IMR-90 (cell line): ENCODE measurements at regions not wholly inside any gene's neighbourhood (a gene's known extent, or its start where the extent isn't known, plus 50 kb on each side); places are given as distances from the start of the nearest gene placed in this dataset.

Source experiments
- ATAC-seq: fragments of 200-7000 bp; cut with Tn5 transposase; 2 replicates; pipeline ENCODE4 v1.9.1; 2020; ENCODE audit warnings: low read depth, mild to moderate bottlenecking, moderate library complexity
- BruUV-seq: library from RNA; stranded (reverse); fragments of 400-500 nt; replicated peaks from 2 replicates; lab custom pipeline; 2021; lab: Mats Ljungman, UMichigan
- CTCF ChIA-PET: fragments of 300-600 bp; formaldehyde crosslinking; extraction: SDS; loops from one replicate; lab custom pipeline; 2021; ENCODE audit warnings: antibody characterized with exemption; lab: Yijun Ruan, JAX
- POLR2A ChIA-PET: fragments of 300-600 bp; sonication (Branson Sonifier 250); formaldehyde crosslinking; loops from one replicate; lab custom pipeline; 2022; ENCODE audit warnings: antibody characterized with exemption; ENCODE audit not compliant: unreplicated experiment; lab: Charles Lee
- DNase-seq: peaks from one replicate; pipeline ENCODE4 v3.0.0; 2013
- H2AFZ ChIP-seq: replicated peaks from 2 replicates; pipeline ENCODE3; 2013; ENCODE audit warnings: low read length, mild to moderate bottlenecking; ENCODE audit not compliant: poor library complexity
- H2AK5ac ChIP-seq: 2 replicates; pipeline ENCODE4 v1.6.1; 2013; ENCODE audit warnings: low read depth, low read length, inconsistent platforms
- H2AK9ac ChIP-seq: replicated peaks from 2 replicates; pipeline ENCODE3; 2013; ENCODE audit warnings: mild to moderate bottlenecking, low read depth, low read length, moderate library complexity; ENCODE audit not compliant: poor library complexity
- H2BK120ac ChIP-seq: 2 replicates; pipeline ENCODE4 v1.6.1; 2013; ENCODE audit warnings: low read depth, low read length, inconsistent platforms
- H2BK15ac ChIP-seq: 3 replicates; pipeline ENCODE4 v1.6.1; 2013; ENCODE audit warnings: low read depth, low read length, inconsistent platforms
- H2BK20ac ChIP-seq: 2 replicates; pipeline ENCODE4 v1.6.1; 2013; ENCODE audit warnings: low read depth, mild to moderate bottlenecking, inconsistent platforms, low read length, moderate library complexity
- H2BK5ac ChIP-seq: 2 replicates; pipeline ENCODE4 v1.6.1; 2013; ENCODE audit warnings: mild to moderate bottlenecking, low read depth, low read length, inconsistent platforms; ENCODE audit not compliant: poor library complexity, severe bottlenecking
- H3K14ac ChIP-seq: replicated peaks from 2 replicates; pipeline ENCODE4 v1.6.1; 2013; ENCODE audit warnings: low read depth, low read length, inconsistent platforms
- H3K18ac ChIP-seq: 2 replicates; pipeline ENCODE4 v1.6.1; 2013; ENCODE audit warnings: low read depth, low read length, control low read depth
- H3K23ac ChIP-seq: 2 replicates; pipeline ENCODE4 v1.6.1; 2013; ENCODE audit warnings: low read depth, low read length, inconsistent platforms
- H3K27ac ChIP-seq: 2 replicates; pipeline ENCODE4 v1.5.1; 2013; ENCODE audit warnings: mild to moderate bottlenecking, control low read depth, low read length; ENCODE audit not compliant: insufficient read depth
- H3K27me3 ChIP-seq: 2 replicates; pipeline ENCODE4 v1.6.1; 2013; ENCODE audit warnings: low read length; ENCODE audit not compliant: control insufficient read depth, insufficient read depth
- H3K36me3 ChIP-seq: 2 replicates; pipeline ENCODE4 v1.6.1; 2013; ENCODE audit warnings: low read length, mixed read lengths; ENCODE audit not compliant: control insufficient read depth, insufficient read depth
- H3K4ac ChIP-seq: 2 replicates; pipeline ENCODE4 v1.6.1; 2013; ENCODE audit warnings: low read depth, low read length, inconsistent platforms
- H3K4me1 ChIP-seq: 2 replicates; pipeline ENCODE4 v1.6.1; 2013; ENCODE audit warnings: low read length, mixed read lengths; ENCODE audit not compliant: control insufficient read depth, insufficient read depth
- H3K4me2 ChIP-seq: 2 replicates; pipeline ENCODE4 v1.6.1; 2013; ENCODE audit warnings: low read depth, mild to moderate bottlenecking, control low read depth, low read length, moderate library complexity
- H3K4me3 ChIP-seq: 2 replicates; pipeline ENCODE4 v1.5.1; 2013; ENCODE audit warnings: low read depth, mild to moderate bottlenecking, control low read depth, low read length, moderate library complexity; ENCODE audit not compliant: insufficient read depth
- H3K56ac ChIP-seq: 2 replicates; pipeline ENCODE4 v1.6.1; 2013; ENCODE audit warnings: low read length, inconsistent platforms; ENCODE audit not compliant: insufficient read depth; ENCODE audit errors: extremely low read depth
- H3K79me1 ChIP-seq, 2 experiments: 2 replicates each; pipeline ENCODE4 v1.6.1; 2013; ENCODE audit warnings: low read length in 2 of 2, inconsistent platforms in 1 of 2, low read depth in 1 of 2
- H3K9ac ChIP-seq: 2 replicates; pipeline ENCODE4 v1.6.1; 2013; ENCODE audit warnings: low read depth, low read length, control low read depth
- H3K9me1 ChIP-seq: 2 replicates; pipeline ENCODE4 v1.6.1; 2013; ENCODE audit warnings: low read length, inconsistent platforms; ENCODE audit not compliant: insufficient read depth
- H3K9me3 ChIP-seq: 2 replicates; pipeline ENCODE4 v1.6.1; 2013; ENCODE audit warnings: low read length; ENCODE audit not compliant: control insufficient read depth, insufficient read depth
- H4K20me1 ChIP-seq: 2 replicates; pipeline ENCODE4 v1.6.1; 2013; ENCODE audit warnings: low read length, inconsistent platforms; ENCODE audit not compliant: insufficient read depth
- H4K5ac ChIP-seq: 2 replicates; pipeline ENCODE4 v1.6.1; 2013; ENCODE audit warnings: mild to moderate bottlenecking, low read depth, low read length, control low read depth
- H4K8ac ChIP-seq, 2 experiments: 2 replicates each; pipeline ENCODE4 v1.6.1; 2013; ENCODE audit warnings: low read depth in 2 of 2, low read length in 2 of 2, control low read depth in 1 of 2, inconsistent platforms in 1 of 2
- H4K91ac ChIP-seq: 2 replicates; pipeline ENCODE4 v1.6.1; 2013; ENCODE audit warnings: low read depth, low read length, inconsistent platforms; ENCODE audit not compliant: insufficient read depth
- BHLHE40 ChIP-seq: fragments of 150-350 bp; IDR thresholded peaks from 2 replicates; pipeline ENCODE4 v1.6.1; 2016; ENCODE audit warnings: mild to moderate bottlenecking, low read depth, low read length
- CEBPB ChIP-seq: IDR thresholded peaks from 2 replicates; pipeline ENCODE4 v1.6.1; 2012; ENCODE audit warnings: low read depth, low read length, improper control_type of control experiment
- CHD1 ChIP-seq: IDR thresholded peaks from 2 replicates; pipeline ENCODE4 v1.6.1; 2012; ENCODE audit warnings: low read depth, low read length, improper control_type of control experiment
- ELK1 ChIP-seq: fragments of 150-350 bp; IDR thresholded peaks from 2 replicates; pipeline ENCODE4 v1.6.1; 2016; ENCODE audit warnings: low read depth, mild to moderate bottlenecking, low read length, moderate library complexity, borderline replicate concordance
- FOS ChIP-seq: fragments of 150-350 bp; IDR thresholded peaks from 2 replicates; pipeline ENCODE4 v1.6.1; 2016; ENCODE audit warnings: low read depth, low read length
- MAFK ChIP-seq: IDR thresholded peaks from 2 replicates; pipeline ENCODE4 v1.6.1; 2012; ENCODE audit warnings: low read depth, low read length, improper control_type of control experiment
- MAZ ChIP-seq: IDR thresholded peaks from 2 replicates; pipeline ENCODE4 v1.6.1; 2012; ENCODE audit warnings: low read depth, mild to moderate bottlenecking, low read length, improper control_type of control experiment, moderate library complexity, borderline replicate concordance
- MXI1 ChIP-seq: IDR thresholded peaks from 2 replicates; pipeline ENCODE4 v1.6.1; 2012; ENCODE audit warnings: low read depth, mild to moderate bottlenecking, low read length, moderate library complexity, borderline replicate concordance
- POLR2A ChIP-seq: IDR thresholded peaks from 2 replicates; pipeline ENCODE4 v1.6.1; 2012; ENCODE audit warnings: mild to moderate bottlenecking, low read depth, low read length
- RAD21 ChIP-seq: IDR thresholded peaks from 2 replicates; pipeline ENCODE4 v1.6.1; 2012; ENCODE audit warnings: low read length, improper control_type of control experiment
- RCOR1 ChIP-seq: IDR thresholded peaks from 2 replicates; pipeline ENCODE4 v1.6.1; 2012; ENCODE audit warnings: mild to moderate bottlenecking, low read length, improper control_type of control experiment; ENCODE audit not compliant: insufficient replicate concordance
- RFX5 ChIP-seq: IDR thresholded peaks from 2 replicates; pipeline ENCODE4 v1.8.0; 2012; ENCODE audit warnings: low read depth, mild to moderate bottlenecking, low read length, moderate library complexity
- SMC3 ChIP-seq: fragments of 150-350 bp; IDR thresholded peaks from 2 replicates; pipeline ENCODE4 v1.6.1; 2016; ENCODE audit warnings: low read depth, mild to moderate bottlenecking, antibody characterized with exemption, low read length, moderate library complexity
- WGBS, 2 experiments: methylation state at CpG; one replicate each; pipeline versions ENCODE4 v1.1.5 to v1.1.7; 2013; ENCODE audit warnings: missing lambda C conversion rate in 2 of 2; ENCODE audit not compliant: insufficient read length in 1 of 2; ENCODE audit errors: extremely low coverage in 2 of 2; 5-methylcytosine and 5-hydroxymethylcytosine counted together
- dilution Hi-C: fragments of 300-500 bp; cut with HindIII; formaldehyde crosslinking; loops from one replicate; pipeline ENCODE4 v1.14.3; 2018; ENCODE audit warnings: low sequenced_read_pairs; ENCODE audit not compliant: unreplicated experiment
- in situ Hi-C: fragments of 300-500 bp; cut with MboI; formaldehyde crosslinking; loops from 3 replicates; pipeline ENCODE4 v1.14.3; 2019; ENCODE audit warnings: low sequenced_read_pairs, inconsistent platforms, mixed read lengths
- intact Hi-C: fragments of 100-400 bp; cut with micrococcal nuclease; formaldehyde crosslinking; loops from 2 replicates; pipeline ENCODE4 v1.10.0; 2022
- TF ChIP-seq, protein P1 (sequence below): fragments of 150-350 bp; IDR thresholded peaks from 2 replicates; pipeline ENCODE4 v1.6.1; 2017; ENCODE audit warnings: mild to moderate bottlenecking, antibody characterized with exemption, low read length, low read depth
- TF ChIP-seq, protein P2 (sequence below): conservative IDR thresholded peaks from 2 replicates; pipeline ENCODE4 v1.5.1; 2012; ENCODE audit warnings: mild to moderate bottlenecking, low read depth, low read length, improper control_type of control experiment

- Histone ChIP-seq H3K4me3 (no peak overlapping the region), H2AFZ (no peak overlapping the region), H3K9ac (no peak overlapping the region), H3K9me3 (no peaks in the 10 kb centered on the region), H2BK20ac (no peak overlapping the region), H3K4me2 (no peak overlapping the region), H3K27me3 (no peaks in the 10 kb centered on the region), H3K14ac (no peak overlapping the region), H3K36me3 (no peaks in the 10 kb centered on the region), H2BK120ac (no peak overlapping the region), H3K23ac (no peak overlapping the region), H3K9me1 (no peaks in the 10 kb centered on the region), H3K4ac (no peak overlapping the region), H3K79me1 (no peaks in the 10 kb centered on the region), H4K91ac (no peak overlapping the region), H2AK5ac (no peak overlapping the region), H2BK15ac (no peak overlapping the region), H4K8ac (no peak overlapping the region), H4K5ac (no peak overlapping the region), H4K20me1 (no peaks in the 10 kb centered on the region), H2BK5ac (no peak overlapping the region), H2AK9ac (no peak overlapping the region), H3K27ac (no peak overlapping the region), H3K56ac (no peak overlapping the region), H3K18ac (no peak overlapping the region), H3K4me1 (no peaks in the 10 kb centered on the region)
- BruUV-seq: no TSS peak
- in situ Hi-C loops: no loop called here
- ATAC-seq: no peak
- POLR2A ChIA-PET: no interaction called here
- WGBS, 2 experiments: 17% methylated on average over 1 of the region's 1 CpG; no CpG with 5 or more reads in 1 of the 2 experiments
- TF ChIP-seq RCOR1 (no peak), BHLHE40 (no peak), SMC3 (no peak), CHD1 (no peak), MAFK (no peak), CEBPB (no peak), MXI1 (no peak), POLR2A (no peak), FOS (no peak), ELK1 (no peak), RAD21 (no peak), RFX5 (no peak), MAZ (no peak)
- TF ChIP-seq, protein P1, sequence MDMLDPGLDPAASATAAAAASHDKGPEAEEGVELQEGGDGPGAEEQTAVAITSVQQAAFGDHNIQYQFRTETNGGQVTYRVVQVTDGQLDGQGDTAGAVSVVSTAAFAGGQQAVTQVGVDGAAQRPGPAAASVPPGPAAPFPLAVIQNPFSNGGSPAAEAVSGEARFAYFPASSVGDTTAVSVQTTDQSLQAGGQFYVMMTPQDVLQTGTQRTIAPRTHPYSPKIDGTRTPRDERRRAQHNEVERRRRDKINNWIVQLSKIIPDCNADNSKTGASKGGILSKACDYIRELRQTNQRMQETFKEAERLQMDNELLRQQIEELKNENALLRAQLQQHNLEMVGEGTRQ: no peak
- TF ChIP-seq, protein P2, sequence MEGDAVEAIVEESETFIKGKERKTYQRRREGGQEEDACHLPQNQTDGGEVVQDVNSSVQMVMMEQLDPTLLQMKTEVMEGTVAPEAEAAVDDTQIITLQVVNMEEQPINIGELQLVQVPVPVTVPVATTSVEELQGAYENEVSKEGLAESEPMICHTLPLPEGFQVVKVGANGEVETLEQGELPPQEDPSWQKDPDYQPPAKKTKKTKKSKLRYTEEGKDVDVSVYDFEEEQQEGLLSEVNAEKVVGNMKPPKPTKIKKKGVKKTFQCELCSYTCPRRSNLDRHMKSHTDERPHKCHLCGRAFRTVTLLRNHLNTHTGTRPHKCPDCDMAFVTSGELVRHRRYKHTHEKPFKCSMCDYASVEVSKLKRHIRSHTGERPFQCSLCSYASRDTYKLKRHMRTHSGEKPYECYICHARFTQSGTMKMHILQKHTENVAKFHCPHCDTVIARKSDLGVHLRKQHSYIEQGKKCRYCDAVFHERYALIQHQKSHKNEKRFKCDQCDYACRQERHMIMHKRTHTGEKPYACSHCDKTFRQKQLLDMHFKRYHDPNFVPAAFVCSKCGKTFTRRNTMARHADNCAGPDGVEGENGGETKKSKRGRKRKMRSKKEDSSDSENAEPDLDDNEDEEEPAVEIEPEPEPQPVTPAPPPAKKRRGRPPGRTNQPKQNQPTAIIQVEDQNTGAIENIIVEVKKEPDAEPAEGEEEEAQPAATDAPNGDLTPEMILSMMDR: no peak
- intact Hi-C loops: no loop called here
- dilution Hi-C loops: no loop called here
- no peak for DNase-seq
- CTCF ChIA-PET: no interaction called here
These were observed 121.1 kb downstream of the GPR85 start for GRCh38 chr7:112965506-112965905.
